ENCODE measurements at regions not wholly inside any gene's neighbourhood (a gene's known extent, or its start where the extent isn't known, plus 50 kb on each side); places are given as distances from the start of the nearest gene placed in this dataset.

- H3K27ac ChIP-seq: no peak overlapping the region
- H3K27me3 ChIP-seq: no peaks in the 10 kb centered on the region
- no peak for ATAC-seq
- peaks cover 0 to 49% (median 13%) of the 10 kb centered on the region in 11 donors for H3K9me3 ChIP-seq
- no peaks in the 10 kb centered on the region for H3K4me1 ChIP-seq
- intact Hi-C loops (cut with DNase I): loop anchor here in 1 of 10 donors (5.0 kb wide), 1 partner anchor 56 kb away; no protein-coding TSS in a partner anchor
- no peak overlapping the region for H3K4me3 ChIP-seq
- no peaks in the 10 kb centered on the region for H3K36me3 ChIP-seq
- no peak for TF ChIP-seq CTCF (IDR thresholded peaks at IDR 0.05)
- DNase-seq: no peak
These were observed 62.9 kb upstream of the TEAD1 start for GRCh38 chr11:12611352-12611751.

DNA sequence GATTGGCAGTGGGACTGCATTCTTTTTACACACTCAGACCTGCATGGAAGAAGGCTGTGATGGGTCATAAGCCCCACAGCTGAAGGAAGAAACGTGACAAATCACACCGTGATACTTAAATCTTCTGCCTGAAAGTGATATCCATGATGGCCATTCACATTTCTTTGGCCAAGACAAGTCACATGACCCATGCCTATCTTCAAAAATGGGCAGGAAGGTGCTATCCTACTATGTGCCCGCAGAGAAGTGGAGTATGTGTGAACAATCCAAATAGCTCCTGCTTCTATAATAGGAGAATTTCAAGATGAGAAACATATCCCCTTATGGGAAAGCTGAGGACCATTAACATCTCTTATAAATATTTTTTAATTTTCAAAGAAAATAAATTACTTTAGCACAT lies 56.6 kb upstream of the TEAD1 start:
- intact Hi-C loops (cut with DNase I): no loop called here
- DNase-seq: no peak
- H3K36me3 ChIP-seq: no peaks in the 10 kb centered on the region
- no peaks in the 10 kb centered on the region for H3K27me3 ChIP-seq
- H3K4me1 ChIP-seq: no peaks in the 10 kb centered on the region
- no peak for ATAC-seq
- 91 to 95% methylated on average over 3 of the region's 3 CpGs for whole genome bisulfite sequencing, 2 donors
- TF ChIP-seq CTCF (IDR thresholded peaks at IDR 0.05): no peak
- peaks cover 0 to 24% (median under 1%) of the 10 kb centered on the region in 11 donors for H3K9me3 ChIP-seq
- H3K27ac ChIP-seq: no peak overlapping the region
- no peak overlapping the region for H3K4me3 ChIP-seq

DNA sequence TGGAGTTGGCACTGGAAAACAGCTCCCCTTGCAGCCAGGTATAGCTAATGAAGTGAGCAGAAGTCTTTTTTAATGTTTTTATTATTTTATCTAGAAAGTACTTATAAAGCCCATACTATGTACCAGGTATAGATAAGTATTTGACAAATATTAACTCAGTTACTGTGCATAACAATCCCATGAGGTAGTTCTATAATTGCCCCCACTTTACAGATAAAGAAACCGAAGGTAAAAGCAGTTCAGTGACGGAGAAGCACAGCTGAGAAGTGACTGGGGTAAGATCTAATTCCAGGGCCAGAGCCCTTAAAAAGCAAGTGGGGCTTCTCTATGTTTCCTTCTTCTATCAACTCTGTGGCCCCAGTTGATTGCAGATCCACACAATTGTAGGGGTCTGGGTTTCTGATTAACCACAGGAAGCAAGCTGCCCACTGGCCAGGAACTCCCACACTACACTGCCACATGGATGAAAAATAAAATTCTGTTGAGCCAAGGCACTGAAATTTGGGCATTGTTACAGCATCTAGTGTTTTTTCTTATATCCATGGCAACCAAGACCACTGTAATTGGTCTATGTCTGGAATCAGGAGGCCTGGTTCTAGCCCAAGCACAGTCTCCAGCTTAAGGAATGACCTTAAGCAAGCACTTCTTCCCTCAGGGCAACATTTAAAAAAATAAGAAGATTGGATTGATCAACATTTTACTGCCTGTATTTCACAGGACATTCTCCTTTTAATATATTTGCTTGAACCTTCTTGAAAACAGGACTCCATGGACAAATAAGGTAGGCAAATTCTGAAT lies 55.3 kb upstream of the TEAD1 start:
- Histone ChIP-seq H3K4me1 (no peaks in the 10 kb centered on the region), H3K36me3 (no peaks in the 10 kb centered on the region), H3K9me3 (peaks cover 0 to 26% (median 8%) of the 10 kb centered on the region in 11 donors), H3K27me3 (no peaks in the 10 kb centered on the region), H3K4me3 (no peak overlapping the region), H3K27ac (no peak overlapping the region)
- TF ChIP-seq CTCF (IDR thresholded peaks at IDR 0.05): no peak
- intact Hi-C loops (cut with DNase I): no loop called here
- WGBS, 2 donors: 72 to 82% methylated on average over 2 of the region's 2 CpGs
- ATAC-seq (no peak), DNase-seq (no peak)

DNA sequence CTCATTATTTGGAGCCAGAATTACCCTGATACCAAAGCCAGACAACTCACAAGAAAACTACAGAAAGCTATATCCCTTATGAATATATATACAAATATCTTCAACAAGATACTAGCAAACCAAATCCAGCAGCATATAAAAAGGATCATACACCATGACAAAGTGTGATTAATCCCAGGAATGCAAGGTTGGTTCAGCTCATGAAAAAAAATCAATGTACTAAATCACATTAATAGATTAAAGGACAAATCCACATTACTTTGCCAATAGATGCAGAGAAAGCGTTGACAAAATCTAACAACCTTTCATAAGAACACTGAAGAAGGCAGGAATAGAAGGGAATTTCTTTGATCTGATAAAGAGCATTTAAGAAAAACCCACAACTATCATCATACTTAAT lies 50.4 kb upstream of the TEAD1 start:
- H3K4me3 ChIP-seq: no peak overlapping the region
- no peaks in the 10 kb centered on the region for H3K27me3 ChIP-seq
- intact Hi-C loops (cut with DNase I): no loop called here
- H3K36me3 ChIP-seq: no peaks in the 10 kb centered on the region
- H3K4me1 ChIP-seq: no peaks in the 10 kb centered on the region
- no peak for ATAC-seq
- no peak for TF ChIP-seq CTCF (IDR thresholded peaks at IDR 0.05)
- H3K9me3 ChIP-seq: peaks cover 0 to 24% (median 16%) of the 10 kb centered on the region in 11 donors
- no peak overlapping the region for H3K27ac ChIP-seq
- WGBS, 2 donors: 3 to 50% methylated on average over 1 of the region's 1 CpG
- no peak for DNase-seq
